Fibroblast of peridontal ligament (primary cell): ENCODE measurements at regions not wholly inside any gene's neighbourhood (a gene's known extent, or its start where the extent isn't known, plus 50 kb on each side); places are given as distances from the start of the nearest gene placed in this dataset.
"Not testable (repeated sequence)": the region's sequence is repeated elsewhere in the genome, so short reads cannot be mapped to it uniquely, and the experiment has no call there.

Source experiments
- DNase-seq: peaks from one replicate; pipeline ENCODE4 v3.0.0-alpha.2; 2010; ENCODE audit errors: extremely low read depth

DNA sequence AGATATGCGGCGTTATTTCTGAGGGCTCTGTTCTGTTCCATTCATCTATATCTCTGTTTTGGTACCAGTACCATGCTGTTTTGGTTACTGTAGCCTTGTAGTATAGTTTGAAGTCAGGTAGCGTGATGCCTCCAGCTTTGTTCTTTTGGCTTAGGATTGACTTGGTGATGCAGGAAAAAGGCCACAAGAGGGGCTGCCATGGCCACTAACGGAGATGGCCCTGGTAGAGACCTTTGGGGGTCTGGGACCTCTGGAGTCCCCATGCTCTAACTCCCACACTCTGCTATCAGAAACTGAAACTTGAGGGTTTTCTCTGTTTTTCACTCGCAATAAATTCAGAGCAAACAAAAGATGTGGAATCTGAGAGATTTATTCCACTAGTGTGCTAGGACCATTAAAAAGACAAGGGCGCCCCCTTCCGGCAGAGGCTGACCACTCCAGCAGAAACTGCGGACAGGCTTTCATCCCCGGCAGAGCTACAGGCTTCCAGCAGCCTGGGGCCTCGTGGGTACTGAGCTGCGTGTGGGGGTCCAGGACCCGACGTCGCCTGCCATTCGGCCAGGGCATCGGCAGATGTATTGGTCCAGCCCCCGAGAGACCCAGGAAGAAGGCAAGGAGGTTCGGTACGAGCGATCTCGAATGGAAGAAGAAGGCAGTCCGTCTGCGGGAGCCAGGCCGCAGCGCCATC is 775.1 kb downstream of the EPHA7 start:
- DNase-seq, result not testable (repeated sequence)

DNA sequence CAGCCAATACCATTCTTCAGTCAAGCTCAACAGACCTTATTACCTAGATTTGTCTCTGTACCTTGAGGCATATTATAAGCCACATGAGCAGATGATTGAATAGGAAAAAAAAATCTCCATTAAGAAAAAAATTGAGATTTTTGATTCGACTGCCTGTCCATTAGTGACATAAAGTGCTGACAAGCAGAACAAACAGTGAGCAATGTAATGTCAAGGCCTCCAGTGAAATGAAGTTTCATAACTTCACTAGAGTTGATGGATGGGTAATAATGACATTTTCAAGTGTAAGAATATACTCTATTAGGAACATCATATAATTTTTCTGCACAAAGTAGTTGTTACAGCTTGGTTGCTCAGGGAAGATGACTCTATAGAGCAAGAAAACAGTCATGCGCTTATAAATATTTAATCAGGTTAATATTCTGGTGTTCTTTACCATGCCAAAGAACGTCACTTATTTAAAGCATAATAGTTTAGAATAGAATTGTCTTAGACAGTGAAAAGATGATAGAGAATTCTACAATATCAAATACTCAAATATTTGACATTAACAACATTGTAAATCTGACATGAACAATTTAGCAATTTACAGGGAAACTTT is 783.7 kb downstream of the EPHA7 start:
- no peak for DNase-seq

DNA sequence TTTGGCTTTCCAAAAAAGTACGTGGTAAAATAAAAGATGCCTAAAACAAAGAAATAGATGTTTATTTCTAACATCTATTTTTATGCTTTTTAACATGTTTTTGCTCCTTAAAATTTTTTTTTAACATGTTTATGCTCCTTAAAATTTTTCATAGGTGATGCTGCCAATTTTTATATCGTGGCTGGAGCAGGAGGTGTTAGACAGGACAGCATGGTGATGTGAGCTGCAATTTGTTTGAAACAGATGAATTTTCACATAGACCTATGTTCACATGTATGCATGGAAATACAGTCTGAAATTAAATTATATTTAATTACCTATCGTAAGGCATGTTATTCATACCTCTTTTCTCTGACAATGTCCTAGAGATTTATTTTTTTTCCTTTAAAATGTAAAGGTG is 784.8 kb downstream of the EPHA7 start:
- no peak for DNase-seq

DNA sequence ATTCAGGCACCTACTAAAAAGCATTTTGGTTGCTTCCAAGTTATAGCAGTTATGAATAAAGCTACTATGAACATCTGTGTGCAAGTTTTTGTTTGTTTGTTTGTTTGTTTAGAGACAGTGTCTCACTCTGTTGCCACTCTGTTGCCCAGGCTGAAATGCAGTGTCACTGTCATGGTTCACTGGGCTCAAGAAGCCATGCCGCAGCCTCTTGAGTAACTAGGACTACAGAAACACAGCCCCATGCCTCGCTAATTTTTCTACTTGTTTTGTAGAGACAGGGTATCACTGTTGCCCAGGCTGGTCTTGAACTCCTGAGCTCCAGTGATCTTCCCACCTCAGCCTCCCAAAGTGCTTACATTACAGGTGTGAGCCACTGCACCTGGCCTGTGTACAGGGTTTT is 795.9 kb downstream of the EPHA7 start:
- DNase-seq, result no peak

DNA sequence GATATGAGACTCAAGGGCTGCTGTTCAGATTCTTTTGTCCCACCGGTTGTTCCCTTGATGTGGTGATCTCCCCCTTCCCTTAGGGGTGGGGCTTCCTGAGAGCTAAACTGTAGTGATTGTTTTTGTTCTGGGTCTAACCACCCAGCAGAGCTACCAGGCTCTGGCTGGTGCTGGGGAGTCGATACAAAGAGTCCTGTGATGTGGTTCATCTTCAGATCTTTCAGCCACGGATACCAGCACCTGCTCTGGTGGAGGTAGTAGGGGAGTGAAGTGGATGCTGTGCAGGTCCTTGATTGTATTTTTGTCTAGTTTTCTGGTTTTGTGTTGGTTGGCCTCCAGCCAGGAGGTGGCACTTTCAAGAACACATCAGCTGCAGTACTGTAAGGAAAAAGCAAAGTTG is 801.6 kb downstream of the EPHA7 start:
- no peak for DNase-seq

DNA sequence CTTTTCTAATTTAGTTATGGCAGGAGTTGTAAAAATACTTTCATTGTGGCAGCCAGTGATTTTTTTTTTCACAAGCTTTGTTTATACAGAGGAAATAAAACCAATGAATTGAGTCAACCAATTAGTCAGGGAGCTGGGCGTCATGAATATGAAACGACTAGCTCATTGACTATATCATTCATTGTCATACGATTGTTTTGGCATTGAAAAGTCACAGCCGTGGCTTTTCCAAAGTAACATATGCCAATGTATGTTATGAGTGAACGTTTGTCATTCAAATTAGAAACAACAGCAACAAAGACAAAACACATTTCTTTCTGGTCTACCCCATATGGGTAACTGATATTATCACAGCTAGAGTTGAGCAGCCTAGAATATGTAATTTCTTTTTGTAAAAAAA is 810.6 kb downstream of the EPHA7 start:
- DNase-seq, result no peak

DNA sequence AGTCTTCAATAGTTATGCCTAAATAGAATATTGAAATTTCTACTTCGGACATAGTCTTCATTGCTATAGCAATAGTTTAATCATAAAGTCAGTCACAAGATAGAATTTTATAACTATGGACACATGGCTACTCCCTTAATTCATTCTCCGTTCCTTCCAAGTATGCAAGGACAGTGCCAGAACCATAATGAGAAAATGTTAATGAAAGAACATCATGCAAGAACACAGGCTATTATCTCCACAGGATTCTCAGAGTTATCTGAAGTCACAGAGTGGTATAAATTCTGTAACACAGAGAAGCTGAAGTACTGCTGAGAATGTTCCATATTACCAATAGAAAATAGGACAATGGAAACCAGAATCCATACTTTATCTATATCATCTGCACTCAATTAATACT is 826.2 kb downstream of the EPHA7 start:
- no peak for DNase-seq

DNA sequence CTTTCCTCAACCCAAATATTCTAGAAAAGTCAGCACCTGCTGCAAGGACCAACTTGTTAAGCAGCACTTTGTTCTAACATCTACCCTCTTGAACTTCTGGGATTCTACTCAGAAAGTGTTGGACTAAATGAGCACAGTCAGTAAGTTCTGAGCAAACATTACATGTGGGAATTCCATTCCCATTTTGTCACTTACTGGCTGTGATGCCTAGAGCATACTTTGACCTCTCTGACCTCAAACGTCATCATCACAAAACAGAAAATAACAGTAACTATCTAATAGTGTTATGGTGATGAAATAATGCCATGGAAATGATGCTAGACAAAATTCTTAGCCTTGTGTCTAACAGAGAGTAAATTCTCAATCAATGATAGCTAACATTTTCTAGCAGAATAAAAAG is 829.4 kb downstream of the EPHA7 start:
- DNase-seq, result no peak

DNA sequence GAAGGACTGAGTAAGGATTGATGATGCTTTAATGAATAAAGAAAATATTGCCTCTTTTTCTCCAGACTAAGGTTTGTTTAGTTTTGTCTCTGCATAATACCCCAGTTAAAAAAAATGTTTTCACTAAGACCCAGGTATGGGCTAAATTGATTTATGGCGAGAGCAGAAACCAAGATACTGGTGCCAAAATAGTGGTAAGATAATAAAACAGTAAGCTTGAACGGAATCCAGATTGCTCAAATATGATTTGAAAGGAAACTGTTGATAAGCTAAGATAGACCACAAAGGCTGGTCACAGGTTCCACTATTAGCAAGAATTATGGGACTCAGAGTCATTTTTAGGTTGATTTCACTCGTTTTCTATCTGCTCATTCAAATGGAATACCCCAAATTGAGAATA is 831.2 kb downstream of the EPHA7 start:
- DNase-seq, result no peak

DNA sequence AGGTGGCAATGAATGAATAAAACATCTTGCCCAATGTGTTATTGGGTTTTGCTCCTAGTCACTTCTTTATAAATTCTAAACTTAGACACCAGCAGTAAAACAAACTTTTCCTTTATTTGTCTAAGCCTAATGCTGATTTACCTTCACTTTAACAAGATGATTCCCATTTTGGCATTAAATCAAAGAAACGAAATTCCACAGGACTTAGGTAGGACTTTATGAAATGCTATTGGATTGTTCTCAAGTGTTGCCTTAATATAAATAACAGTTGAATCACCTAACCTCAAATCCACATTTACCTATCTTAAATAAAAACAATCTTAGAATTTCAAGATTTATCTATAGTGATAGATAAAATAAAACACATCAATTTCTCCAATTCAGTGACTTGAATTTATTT is 831.8 kb downstream of the EPHA7 start:
- DNase-seq, result no peak

DNA sequence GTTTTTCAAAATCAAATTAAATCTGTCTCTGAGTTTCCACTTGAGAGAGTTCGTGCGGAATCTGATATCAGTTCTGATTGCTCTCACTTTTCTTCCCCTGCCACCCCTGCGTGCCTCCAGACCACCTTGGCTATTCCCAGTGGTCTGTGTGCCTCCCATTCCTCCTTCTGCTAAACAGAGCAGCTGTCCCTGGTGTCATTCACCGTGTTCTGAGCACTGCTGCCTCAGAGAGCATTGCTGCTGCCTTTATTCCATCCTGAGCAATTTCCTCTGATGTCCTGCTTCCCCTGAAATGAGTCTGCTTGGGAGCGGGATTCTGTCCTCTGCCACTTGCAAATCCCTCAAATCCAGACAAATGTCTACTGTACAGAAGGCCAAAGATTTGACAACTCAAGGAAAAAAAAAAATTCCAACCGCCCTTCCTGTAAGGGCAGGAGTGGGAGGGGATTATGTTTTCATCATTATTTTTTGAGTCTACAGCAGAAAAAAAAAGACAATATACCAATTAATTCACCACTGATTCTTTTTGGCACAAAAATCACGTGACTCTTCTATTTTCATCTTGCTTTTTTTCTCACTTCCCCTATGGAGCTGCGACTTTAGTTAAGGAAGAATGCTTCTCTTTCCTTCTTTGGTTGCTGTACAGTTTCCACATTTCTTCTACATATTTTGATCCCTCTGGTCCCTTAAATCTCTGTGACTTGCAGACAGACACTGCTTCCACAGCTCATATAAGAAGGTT is 833.0 kb downstream of the EPHA7 start:
- DNase-seq, result no peak

DNA sequence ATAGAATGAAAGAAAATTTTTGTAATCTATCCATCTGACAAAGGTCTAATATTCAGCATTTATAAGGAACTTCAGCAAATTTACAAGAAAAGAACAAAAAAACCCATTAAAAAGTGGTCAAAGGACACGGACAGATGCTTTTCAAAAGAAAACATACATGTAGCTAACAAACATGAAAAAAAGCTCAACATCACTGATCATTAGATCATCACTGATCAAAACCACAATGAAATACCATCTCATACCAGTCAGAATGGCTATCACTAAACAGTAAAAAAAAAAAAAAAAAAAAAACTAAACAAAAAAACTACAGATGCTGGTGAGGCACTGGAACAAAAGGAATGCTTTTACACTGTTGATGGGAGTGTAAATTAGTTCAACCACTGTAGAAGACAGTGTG is 837.1 kb downstream of the EPHA7 start:
- DNase-seq, result no peak

DNA sequence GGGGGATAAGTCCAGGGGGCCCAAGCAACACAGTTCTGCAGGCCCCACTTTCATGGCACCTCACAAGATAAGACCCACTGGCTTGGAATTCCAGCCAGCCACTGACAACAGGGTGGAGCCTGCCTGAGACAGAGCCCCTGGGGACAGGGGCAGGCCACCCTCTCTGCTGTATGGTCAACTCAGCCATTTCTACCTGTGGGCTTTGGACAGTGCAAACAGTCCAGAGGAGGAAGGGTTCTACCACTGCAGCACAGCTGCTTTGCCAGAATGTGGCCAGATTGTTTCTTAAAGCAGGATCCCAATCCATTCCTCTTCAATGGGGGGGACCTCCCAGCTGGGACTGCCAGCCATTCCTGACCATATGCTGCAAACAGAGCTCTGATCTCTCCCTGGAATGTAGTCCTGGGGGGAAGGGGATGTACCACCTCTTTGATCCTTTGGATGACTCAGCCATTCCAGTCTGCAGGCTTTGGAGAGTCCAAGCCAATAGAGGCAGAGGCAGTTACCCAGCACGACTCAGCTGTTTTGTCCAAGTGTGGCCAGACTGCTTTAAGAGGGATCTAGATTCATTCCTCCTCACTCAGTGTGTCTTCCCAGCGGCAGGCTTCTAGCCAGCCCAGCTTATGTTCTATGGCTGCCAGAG is 842.2 kb downstream of the EPHA7 start:
- no peak for DNase-seq

DNA sequence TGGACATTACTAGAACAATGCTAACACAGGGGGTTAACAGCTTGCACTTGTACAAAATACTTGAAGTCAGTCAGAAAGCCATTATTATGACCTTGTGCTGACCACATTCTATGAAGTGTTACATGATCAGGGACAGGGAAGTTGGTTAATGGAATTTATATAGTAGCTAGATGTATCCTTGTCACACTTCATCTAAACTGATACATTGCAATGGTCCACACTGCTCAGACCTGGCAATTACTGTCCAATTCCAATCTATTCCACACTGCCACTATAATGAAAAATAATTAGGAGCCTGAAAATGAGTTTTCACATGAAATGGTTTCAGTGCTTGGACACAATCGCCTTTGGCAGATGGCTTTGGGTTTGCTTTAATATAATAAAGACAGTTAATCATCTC is 850.8 kb downstream of the EPHA7 start:
- no peak for DNase-seq

DNA sequence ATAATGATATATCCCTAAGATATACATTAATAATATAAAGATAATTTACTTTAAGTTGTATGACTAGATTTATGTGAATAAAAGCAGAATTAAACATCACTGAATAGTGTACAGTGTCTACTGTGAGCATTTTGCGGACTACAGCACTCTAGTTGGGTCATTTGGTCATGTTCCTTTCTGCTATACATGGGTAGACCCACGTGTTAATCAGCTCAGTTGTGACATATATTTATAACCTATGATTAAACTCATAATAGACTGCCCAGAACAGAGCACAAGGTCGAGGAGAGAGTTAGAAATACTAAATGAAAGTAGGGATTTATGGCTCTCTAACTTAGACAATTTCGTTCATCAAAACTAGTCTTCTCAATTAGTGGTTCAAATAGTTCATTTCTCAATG is 852.7 kb downstream of the EPHA7 start:
- no peak for DNase-seq

DNA sequence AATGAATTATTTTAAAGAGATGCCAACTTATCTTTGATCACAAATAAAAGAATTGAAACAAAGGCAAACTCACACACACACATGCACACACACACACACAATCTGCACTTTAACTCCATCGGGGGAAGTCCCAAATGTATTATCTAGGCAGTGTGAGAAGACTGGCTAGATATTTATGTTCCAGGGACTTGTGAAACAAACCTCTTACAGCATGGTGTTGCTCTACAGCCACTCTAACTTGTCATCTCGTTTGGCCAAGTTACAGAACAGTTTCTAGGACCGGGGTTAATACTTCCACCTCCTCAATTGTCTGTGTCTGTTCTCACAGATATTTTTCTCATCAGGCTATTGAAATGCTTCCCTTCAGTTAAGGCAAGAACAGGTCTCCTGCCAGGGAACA is 855.0 kb downstream of the EPHA7 start:
- no peak for DNase-seq

DNA sequence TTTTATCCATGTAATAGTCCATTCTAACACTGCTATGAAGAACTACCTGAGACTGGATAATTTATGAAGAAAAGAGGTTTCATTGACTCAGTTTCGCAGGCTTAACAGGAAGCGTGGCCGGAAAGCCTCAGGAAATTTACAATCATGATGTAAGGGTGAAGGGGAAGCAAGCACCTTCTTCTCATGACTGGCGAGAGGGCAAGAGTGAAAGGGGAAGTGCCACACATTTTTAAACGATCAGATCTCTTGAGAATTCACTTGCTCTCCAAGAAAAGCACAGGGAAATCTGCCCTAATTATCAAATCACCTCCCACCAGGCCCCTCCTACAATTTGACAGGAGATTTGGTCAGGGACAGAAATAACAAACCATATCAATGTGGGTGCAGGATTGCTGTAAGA is 859.7 kb downstream of the EPHA7 start:
- no peak for DNase-seq

DNA sequence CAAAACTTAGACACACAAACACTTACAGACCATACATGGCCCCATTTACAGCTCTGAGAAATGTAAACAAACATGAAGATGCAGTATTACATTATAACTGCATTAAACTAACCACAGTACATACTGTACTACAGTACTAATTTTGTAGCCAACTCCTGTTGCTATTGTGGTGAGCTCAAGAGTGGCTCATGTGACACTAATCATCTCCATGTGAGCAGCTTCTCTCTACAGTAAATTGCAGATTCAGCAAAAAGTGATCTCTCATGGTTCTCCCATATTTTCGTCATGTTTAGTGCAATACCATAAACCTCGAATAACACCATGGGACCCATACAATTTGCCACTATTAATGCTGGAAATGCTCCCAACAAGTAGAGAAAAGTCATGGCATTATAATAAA is 860.4 kb downstream of the EPHA7 start:
- no peak for DNase-seq

DNA sequence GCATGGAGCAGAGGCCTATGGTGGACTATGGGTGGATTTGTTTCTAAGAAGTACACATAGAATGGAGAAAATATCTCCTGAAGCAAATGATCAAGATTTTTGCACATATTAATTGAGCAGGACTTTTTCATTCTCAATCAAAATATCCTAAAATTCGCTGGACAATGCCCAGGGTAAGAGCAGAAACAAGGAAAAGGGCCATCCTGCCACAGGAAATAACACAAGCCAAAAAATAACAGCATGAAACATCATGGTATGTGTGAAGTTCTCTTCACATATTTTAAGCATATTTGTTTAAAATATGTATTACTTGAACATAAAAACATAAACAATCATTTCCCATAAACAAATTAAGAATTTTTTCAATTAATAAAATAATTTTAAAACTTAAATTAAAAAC is 868.9 kb downstream of the EPHA7 start:
- no peak for DNase-seq

DNA sequence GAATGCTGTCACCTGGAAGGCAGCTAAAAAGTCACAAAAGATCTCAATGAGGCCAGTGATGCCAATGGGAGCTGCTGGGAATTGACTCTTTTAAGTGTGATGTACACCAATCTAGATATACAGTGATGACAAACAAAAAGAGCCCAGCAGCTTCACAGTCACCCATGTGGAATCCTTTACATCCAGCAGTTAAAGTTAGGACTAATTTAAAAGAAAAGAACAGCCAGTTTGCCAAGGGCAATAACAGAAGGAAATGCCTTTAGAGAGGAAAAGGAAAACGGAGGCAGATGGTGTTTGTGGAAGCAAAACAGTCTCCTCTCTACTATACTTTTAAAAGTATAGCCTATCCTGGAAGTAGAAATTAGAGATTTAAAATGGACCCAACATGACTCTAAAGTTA is 873.5 kb downstream of the EPHA7 start:
- DNase-seq, result no peak

DNA sequence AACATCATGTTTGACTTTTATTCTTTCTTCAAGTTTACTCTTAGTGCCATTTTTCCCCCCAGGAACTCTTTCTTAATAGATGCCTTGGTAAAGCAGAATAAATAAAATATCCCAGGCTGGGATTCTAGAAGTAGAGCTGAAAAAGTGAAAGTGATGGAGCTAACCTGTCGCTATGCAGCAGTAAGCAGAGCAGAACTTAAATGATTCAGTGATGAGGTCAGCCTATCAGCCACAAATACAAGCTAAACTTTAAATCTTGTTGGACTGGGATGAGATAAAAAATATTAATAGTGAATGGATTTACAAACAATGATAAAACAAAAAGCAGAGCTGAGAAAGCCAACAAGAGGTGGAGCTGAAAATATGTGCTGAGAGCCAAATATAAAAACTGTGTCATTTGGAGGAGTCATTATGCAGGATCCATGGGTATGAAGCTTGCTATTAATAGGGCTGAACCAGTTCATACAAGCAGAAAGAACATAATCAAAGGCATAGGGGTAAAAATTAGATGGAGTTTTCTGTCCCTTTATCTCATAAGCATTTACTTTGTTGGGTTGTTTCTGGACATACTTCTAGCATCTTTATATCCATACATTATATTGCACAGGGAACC is 877.8 kb downstream of the EPHA7 start:
- DNase-seq, result no peak

DNA sequence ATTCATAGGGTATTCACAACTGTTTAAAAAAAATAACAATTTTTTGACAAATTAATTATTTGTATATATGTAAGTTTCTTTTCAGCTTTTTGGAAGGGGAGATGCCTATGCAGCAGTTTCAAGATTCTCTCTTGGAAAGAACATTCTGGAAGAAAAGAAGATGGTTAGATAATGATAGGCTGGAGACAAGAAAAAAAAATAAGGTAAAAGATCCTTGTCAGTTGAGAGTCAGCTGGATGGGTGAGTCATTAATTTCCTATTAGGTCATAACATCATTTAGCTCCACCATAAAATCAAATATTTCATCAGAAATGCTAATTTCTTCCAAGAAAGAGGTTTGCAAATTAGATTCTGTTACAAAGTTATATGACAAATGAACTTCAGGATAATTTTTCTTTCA is 880.4 kb downstream of the EPHA7 start:
- DNase-seq, result no peak
